ENCODE measurements at regions not wholly inside any gene's neighbourhood (a gene's known extent, or its start where the extent isn't known, plus 50 kb on each side); places are given as distances from the start of the nearest gene placed in this dataset.

DNA sequence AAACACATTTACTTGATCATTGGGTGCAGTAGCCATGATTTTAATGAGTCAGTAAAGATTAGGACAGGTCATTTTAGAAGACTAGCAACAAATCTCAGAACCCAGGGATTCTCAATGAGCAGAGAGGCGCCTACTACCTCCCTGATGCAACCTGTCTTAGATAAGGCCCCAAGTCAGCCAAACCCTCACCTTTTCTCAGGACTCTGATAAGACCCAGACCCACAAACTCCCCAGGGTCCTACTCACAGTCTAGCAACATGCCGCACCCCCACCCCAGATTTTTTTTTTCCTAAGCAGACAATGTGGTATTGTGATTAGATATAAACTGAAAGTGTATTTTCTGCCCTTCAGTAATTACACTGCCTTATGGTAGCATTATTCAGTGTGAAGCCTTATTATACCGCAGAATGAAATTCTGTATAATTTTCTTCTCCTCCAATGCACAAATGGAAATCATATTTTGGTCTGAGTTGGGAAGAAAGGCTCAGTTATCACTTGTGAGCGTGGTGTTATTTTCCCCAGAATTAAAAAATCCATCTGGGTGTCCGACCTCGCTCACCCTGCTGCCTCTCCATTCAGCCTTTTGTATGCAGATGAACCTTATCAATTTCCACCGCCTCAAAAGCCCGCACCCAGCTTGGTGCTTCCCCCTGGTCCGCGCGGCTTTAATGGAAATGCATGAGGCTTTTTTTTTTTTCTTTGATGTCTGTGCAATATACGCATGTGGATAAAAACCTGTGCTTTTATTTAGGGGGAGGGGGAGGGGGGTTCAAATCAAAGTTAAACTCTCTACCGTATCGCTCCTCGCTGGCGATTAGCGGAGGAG lies 122.0 kb upstream of the SOX14 start:
- H3K4me1 Mint-ChIP-seq (ENCODE audit: low read depth) = no peaks in the 10 kb centered on the region
- H3K9me3 Mint-ChIP-seq = peaks cover 17% of the 10 kb centered on the region
- TF ChIP-seq, protein P1, sequence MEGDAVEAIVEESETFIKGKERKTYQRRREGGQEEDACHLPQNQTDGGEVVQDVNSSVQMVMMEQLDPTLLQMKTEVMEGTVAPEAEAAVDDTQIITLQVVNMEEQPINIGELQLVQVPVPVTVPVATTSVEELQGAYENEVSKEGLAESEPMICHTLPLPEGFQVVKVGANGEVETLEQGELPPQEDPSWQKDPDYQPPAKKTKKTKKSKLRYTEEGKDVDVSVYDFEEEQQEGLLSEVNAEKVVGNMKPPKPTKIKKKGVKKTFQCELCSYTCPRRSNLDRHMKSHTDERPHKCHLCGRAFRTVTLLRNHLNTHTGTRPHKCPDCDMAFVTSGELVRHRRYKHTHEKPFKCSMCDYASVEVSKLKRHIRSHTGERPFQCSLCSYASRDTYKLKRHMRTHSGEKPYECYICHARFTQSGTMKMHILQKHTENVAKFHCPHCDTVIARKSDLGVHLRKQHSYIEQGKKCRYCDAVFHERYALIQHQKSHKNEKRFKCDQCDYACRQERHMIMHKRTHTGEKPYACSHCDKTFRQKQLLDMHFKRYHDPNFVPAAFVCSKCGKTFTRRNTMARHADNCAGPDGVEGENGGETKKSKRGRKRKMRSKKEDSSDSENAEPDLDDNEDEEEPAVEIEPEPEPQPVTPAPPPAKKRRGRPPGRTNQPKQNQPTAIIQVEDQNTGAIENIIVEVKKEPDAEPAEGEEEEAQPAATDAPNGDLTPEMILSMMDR (IDR thresholded peaks at IDR 0.05) = no peak
- H3K4me3 Mint-ChIP-seq = no peak overlapping the region
- no peak for DNase-seq
- peaks cover 4% of the 10 kb centered on the region; the same call in 1 of the 2 replicates for H3K36me3 Mint-ChIP-seq (ENCODE audit: low read depth)
- no peak overlapping the region for H3K27ac Mint-ChIP-seq
- H3K27me3 Mint-ChIP-seq (ENCODE audit: insufficient read depth) = no peaks in the 10 kb centered on the region

DNA sequence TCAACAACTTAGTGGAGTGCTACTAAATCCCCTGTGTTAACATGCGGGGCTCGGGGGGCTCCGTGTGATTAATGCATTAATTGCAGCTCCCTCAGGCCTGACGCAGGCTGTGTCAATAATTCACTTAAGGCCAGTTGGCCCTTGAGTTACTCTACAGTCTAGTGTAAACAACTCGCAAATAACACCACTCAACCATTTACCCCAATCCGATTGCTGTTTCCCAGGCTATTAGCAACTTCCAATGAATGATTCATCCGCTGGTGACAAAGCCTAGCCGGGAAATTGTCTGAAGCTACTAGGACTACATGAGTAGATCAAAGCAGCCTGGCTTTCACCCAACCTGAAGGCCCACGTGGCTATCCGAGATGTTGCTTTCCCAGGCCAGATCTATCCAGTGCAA lies 121.3 kb upstream of the SOX14 start:
- TF ChIP-seq, protein P1 (IDR thresholded peaks at IDR 0.05) = no peak
- Mint-ChIP-seq H3K27ac (no peak overlapping the region), H3K4me1 (ENCODE audit: low read depth) (no peaks in the 10 kb centered on the region), H3K27me3 (ENCODE audit: insufficient read depth) (no peaks in the 10 kb centered on the region), H3K36me3 (ENCODE audit: low read depth) (peaks cover 4% of the 10 kb centered on the region; the same call in 1 of the 2 replicates), H3K9me3 (peaks cover 22% of the 10 kb centered on the region), H3K4me3 (no peak overlapping the region)
- no peak for DNase-seq

DNA sequence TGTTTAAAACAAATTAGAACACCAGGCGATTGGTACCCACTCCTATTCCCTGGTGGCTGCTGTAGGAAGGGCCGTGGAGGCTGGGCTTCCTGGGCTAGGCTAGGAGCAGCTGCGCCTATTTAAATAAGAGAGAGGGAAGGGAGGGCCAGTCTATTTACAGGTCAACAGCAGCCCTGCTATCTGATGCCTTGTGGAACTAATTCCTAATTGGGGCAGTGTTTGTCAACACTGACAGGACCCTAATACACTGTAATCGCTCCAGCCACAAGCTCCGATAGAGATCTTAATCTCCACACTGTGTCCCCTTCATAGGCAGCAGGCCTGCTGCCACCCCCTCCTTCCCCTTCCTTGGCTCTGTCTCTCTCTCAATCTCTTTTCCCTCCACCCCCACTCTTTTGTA lies 116.9 kb upstream of the SOX14 start:
- no peaks in the 10 kb centered on the region for H3K4me1 Mint-ChIP-seq (ENCODE audit: low read depth)
- H3K36me3 Mint-ChIP-seq (ENCODE audit: low read depth) = peaks cover 4% of the 10 kb centered on the region; the same call in 1 of the 2 replicates
- H3K27ac Mint-ChIP-seq = no peak overlapping the region
- DNase-seq = no peak
- H3K9me3 Mint-ChIP-seq = peaks cover 52% of the 10 kb centered on the region
- TF ChIP-seq, protein P1 (IDR thresholded peaks at IDR 0.05) = no peak
- H3K27me3 Mint-ChIP-seq (ENCODE audit: insufficient read depth) = peaks cover 3% of the 10 kb centered on the region; the same call in 1 of the 2 replicates
- no peak overlapping the region for H3K4me3 Mint-ChIP-seq

DNA sequence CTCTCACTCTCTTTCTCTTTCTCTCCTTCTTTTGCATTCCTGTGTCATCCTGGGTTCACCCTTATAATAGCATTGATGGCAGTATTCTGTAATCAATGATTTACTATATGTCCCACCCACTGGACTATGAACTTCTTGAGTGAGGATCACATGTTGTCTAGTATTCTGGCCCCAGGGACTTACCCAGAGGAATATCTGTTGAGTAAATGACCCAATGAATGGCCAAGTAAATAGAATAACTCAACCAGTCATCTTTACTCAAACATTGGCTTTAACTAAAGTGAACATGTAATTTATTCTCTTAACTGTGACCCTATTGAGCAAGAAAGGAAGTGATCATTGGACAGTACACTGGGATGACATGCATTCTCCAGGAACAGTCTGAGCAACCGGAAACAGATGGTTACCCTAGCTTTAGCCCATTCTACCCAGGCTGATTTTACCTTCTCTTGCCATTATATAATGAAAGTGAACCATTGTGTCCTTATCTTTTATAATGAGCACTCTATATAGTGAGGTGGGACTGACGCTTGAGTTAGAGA lies 94.5 kb upstream of the SOX14 start:
- peaks cover 34% of the 10 kb centered on the region for H3K9me3 Mint-ChIP-seq
- TF ChIP-seq, protein P1 (IDR thresholded peaks at IDR 0.05) = no peak
- no peak for DNase-seq
- no peak overlapping the region for H3K27ac Mint-ChIP-seq
- H3K4me3 Mint-ChIP-seq = no peak overlapping the region
- peaks cover 4% of the 10 kb centered on the region for H3K27me3 Mint-ChIP-seq (ENCODE audit: insufficient read depth)
- H3K36me3 Mint-ChIP-seq (ENCODE audit: low read depth) = no peaks in the 10 kb centered on the region
- no peaks in the 10 kb centered on the region for H3K4me1 Mint-ChIP-seq (ENCODE audit: low read depth)

DNA sequence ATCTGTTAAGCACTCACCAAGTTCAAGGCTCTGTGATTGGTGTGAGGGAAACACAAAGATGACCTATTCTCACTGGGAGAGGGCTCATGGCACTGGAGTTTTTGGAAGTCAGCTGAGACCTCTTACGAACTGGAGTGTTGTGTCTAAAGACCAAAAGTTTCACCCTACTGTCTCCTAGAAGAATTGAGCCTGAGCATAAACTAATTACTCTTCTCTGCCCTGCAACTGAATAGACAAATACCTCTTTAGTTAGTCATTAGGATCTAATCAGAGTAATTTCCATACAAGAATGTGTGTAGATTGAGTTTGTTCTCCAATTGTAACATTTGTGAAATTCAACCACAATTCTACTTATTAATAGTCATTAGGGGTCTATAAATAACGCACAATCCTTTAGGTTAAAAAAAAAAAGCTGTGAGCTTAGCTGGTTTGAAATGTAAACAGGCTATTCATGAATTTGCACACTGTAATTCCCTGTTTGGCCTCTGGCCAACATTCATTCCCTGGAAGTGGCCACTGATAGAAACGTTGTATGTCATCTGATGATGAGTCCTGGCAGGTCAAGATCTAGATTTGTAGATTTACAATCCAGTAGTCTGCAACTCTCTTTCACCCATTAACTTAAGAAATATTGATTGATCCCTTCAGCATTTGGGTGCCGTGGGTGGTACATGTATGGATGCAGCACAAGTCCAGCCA lies 76.8 kb upstream of the SOX14 start:
- TF ChIP-seq, protein P1 (IDR thresholded peaks at IDR 0.05) = no peak
- Mint-ChIP-seq H3K9me3 (peaks cover 30% of the 10 kb centered on the region), H3K27ac (no peak overlapping the region), H3K4me3 (no peak overlapping the region), H3K4me1 (ENCODE audit: low read depth) (no peaks in the 10 kb centered on the region), H3K36me3 (ENCODE audit: low read depth) (no peaks in the 10 kb centered on the region), H3K27me3 (ENCODE audit: insufficient read depth) (no peaks in the 10 kb centered on the region)
- no peak for DNase-seq

Measured in HFFc6 (cell line).